ENCODE measurements at regions not wholly inside any gene's neighbourhood (a gene's known extent, or its start where the extent isn't known, plus 50 kb on each side); places are given as distances from the start of the nearest gene placed in this dataset.

GRCh38 chr9:135230386-135230765 lies 142.9 kb downstream of the OLFM1 start:
- DNase-seq (ENCODE audit: low read depth): no peak
- no peak for TF ChIP-seq CTCF (IDR thresholded peaks at IDR 0.05; ENCODE audit: control insufficient read depth, insufficient read depth, low read depth, low read length, missing control alignments)
- H3K4me3 ChIP-seq (ENCODE audit: control insufficient read depth, low read depth, low read length): no peak overlapping the region

- no peak for TF ChIP-seq CTCF (IDR thresholded peaks at IDR 0.05; ENCODE audit: control insufficient read depth, insufficient read depth, low read depth, low read length, missing control alignments)
- no peak overlapping the region for H3K4me3 ChIP-seq (ENCODE audit: control insufficient read depth, low read depth, low read length)
- no peak for DNase-seq (ENCODE audit: low read depth)
Measured at GRCh38 chr9:135230817-135231520, 143.5 kb downstream of the OLFM1 start.

- no peak overlapping the region for H3K4me3 ChIP-seq (ENCODE audit: control insufficient read depth, low read depth, low read length)
- no peak for TF ChIP-seq CTCF (IDR thresholded peaks at IDR 0.05; ENCODE audit: control insufficient read depth, insufficient read depth, low read depth, low read length, missing control alignments)
- no peak for DNase-seq (ENCODE audit: low read depth)
Measured at GRCh38 chr9:135239100-135239768, 151.8 kb downstream of the OLFM1 start.

GRCh38 chr9:135239769-135240141 lies 152.3 kb downstream of the OLFM1 start:
- no peak overlapping the region for H3K4me3 ChIP-seq (ENCODE audit: control insufficient read depth, low read depth, low read length)
- DNase-seq (ENCODE audit: low read depth): no peak
- no peak for TF ChIP-seq CTCF (IDR thresholded peaks at IDR 0.05; ENCODE audit: control insufficient read depth, insufficient read depth, low read depth, low read length, missing control alignments)

- no peak overlapping the region for H3K4me3 ChIP-seq (ENCODE audit: control insufficient read depth, low read depth, low read length)
- no peak for DNase-seq (ENCODE audit: low read depth)
- no peak for TF ChIP-seq CTCF (IDR thresholded peaks at IDR 0.05; ENCODE audit: control insufficient read depth, insufficient read depth, low read depth, low read length, missing control alignments)
Measured at GRCh38 chr9:135240222-135240621, 152.8 kb downstream of the OLFM1 start.

GRCh38 chr9:135240871-135241311 lies 153.4 kb downstream of the OLFM1 start:
- H3K4me3 ChIP-seq (ENCODE audit: control insufficient read depth, low read depth, low read length): no peak overlapping the region
- no peak for DNase-seq (ENCODE audit: low read depth)
- no peak for TF ChIP-seq CTCF (IDR thresholded peaks at IDR 0.05; ENCODE audit: control insufficient read depth, insufficient read depth, low read depth, low read length, missing control alignments)

Data from AG09309 (cell line).